ENCODE measurements at regions not wholly inside any gene's neighbourhood (a gene's known extent, or its start where the extent isn't known, plus 50 kb on each side); places are given as distances from the start of the nearest gene placed in this dataset.

DNA sequence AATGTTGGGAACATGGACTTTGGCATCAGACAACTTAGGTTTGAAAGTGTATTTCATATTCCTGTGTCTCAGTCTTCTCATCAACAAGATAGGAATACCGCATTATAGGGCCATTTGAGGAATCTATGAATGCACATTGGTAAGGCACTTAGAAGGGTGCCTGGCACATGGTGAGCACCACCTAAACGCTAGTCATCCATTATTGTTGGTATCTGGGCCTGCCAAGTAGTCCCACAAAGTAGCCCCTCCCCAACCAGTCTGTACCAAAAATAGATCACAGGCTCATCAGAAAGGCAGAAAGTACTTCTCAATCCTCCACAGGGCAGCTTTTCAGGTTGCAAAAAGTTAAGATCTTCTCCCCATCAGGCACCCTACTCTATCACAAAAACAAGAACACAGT, 162.3 kb upstream of the KLF3 start:
- intact Hi-C loops (cut with DNase I): no loop called here
- WGBS, 2 donors: 74 to 82% methylated on average over 2 of the region's 2 CpGs
- DNase-seq: no peak
- TF ChIP-seq, protein P1, sequence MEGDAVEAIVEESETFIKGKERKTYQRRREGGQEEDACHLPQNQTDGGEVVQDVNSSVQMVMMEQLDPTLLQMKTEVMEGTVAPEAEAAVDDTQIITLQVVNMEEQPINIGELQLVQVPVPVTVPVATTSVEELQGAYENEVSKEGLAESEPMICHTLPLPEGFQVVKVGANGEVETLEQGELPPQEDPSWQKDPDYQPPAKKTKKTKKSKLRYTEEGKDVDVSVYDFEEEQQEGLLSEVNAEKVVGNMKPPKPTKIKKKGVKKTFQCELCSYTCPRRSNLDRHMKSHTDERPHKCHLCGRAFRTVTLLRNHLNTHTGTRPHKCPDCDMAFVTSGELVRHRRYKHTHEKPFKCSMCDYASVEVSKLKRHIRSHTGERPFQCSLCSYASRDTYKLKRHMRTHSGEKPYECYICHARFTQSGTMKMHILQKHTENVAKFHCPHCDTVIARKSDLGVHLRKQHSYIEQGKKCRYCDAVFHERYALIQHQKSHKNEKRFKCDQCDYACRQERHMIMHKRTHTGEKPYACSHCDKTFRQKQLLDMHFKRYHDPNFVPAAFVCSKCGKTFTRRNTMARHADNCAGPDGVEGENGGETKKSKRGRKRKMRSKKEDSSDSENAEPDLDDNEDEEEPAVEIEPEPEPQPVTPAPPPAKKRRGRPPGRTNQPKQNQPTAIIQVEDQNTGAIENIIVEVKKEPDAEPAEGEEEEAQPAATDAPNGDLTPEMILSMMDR (IDR thresholded peaks at IDR 0.05): no peak
- no peak overlapping the region for H3K4me3 ChIP-seq
- H3K36me3 ChIP-seq: no peaks in the 10 kb centered on the region
- ATAC-seq: peak in 4 of 8 donors; percentile 42 to 85 (median 54)
- H3K4me1 ChIP-seq: peaks cover 0 to 17% (median 0%) of the 10 kb centered on the region in 9 donors
- H3K9me3 ChIP-seq: no peaks in the 10 kb centered on the region
- H3K27ac ChIP-seq: peak overlapping the region in 2 of 10 donors; percentile 20 to 37
- H3K27me3 ChIP-seq: no peaks in the 10 kb centered on the region

DNA sequence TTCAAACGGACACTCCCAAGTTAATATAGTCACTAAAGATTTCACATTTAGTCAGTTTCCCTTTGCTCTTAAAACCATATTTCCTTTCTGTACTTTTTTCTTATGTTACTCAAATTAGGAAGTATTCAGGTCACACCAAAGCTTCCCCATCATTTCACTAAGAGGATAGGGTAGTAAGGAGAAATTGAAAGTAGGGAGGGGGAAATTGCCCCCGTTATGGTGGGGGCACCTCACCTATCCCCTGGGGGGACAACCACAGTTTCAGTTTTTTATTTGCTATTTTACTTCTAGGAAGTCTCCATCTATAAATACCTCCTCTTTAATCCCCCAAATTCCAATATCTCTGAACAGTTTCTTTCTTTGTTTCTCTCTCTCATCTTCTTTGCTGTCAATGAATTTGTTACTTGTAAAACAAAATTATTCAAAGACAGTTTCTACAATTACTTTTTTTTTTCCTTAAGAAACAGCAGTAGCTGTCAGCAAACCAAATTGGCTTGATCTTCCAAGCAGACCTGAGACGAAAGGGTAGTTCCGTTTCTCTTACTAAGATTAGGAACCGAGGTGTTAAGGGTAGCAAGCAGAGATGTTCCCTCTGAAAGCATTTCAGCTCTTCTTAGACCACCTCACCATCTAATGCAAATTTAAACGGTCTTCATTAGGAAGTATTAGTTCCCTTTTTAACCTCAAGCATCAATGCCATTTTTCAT, 160.2 kb upstream of the KLF3 start:
- TF ChIP-seq, protein P1 (IDR thresholded peaks at IDR 0.05): no peak
- H3K9me3 ChIP-seq: no peaks in the 10 kb centered on the region
- no peak overlapping the region for H3K27ac ChIP-seq
- intact Hi-C loops (cut with DNase I): no loop called here
- H3K27me3 ChIP-seq: no peaks in the 10 kb centered on the region
- no peak overlapping the region for H3K4me3 ChIP-seq
- ATAC-seq: no peak
- no peaks in the 10 kb centered on the region for H3K36me3 ChIP-seq
- WGBS, 2 donors: 83 to 86% methylated on average over 6 of the region's 6 CpGs
- peaks cover 0 to 17% (median 0%) of the 10 kb centered on the region in 9 donors for H3K4me1 ChIP-seq
- DNase-seq: no peak

- DNase-seq: no peak
- Histone ChIP-seq H3K27me3 (no peaks in the 10 kb centered on the region), H3K4me1 (peaks cover 0 to 17% (median 0%) of the 10 kb centered on the region in 9 donors), H3K36me3 (no peaks in the 10 kb centered on the region), H3K4me3 (no peak overlapping the region), H3K9me3 (no peaks in the 10 kb centered on the region), H3K27ac (no peak overlapping the region)
- 96 to 100% methylated on average over 2 of the region's 2 CpGs for WGBS, 2 donors
- no peak for ATAC-seq
- intact Hi-C loops (cut with DNase I): no loop called here
- TF ChIP-seq, protein P1 (IDR thresholded peaks at IDR 0.05): no peak
These were observed 159.6 kb upstream of the KLF3 start for GRCh38 chr4:38504396-38504715.

- H3K4me1 ChIP-seq: no peaks in the 10 kb centered on the region
- H3K27me3 ChIP-seq: no peaks in the 10 kb centered on the region
- H3K4me3 ChIP-seq: no peak overlapping the region
- DNase-seq: no peak
- peak overlapping the region in 1 of 10 donors; percentile 69 for H3K27ac ChIP-seq
- H3K9me3 ChIP-seq: no peaks in the 10 kb centered on the region
- H3K36me3 ChIP-seq: no peaks in the 10 kb centered on the region
- ATAC-seq: no peak
- intact Hi-C loops (cut with DNase I): no loop called here
- TF ChIP-seq, protein P1 (IDR thresholded peaks at IDR 0.05): no peak
- 83 to 95% methylated on average over 5 of the region's 5 CpGs for WGBS, 2 donors
These were observed 154.4 kb upstream of the KLF3 start for GRCh38 chr4:38509551-38509950.

All from heart right ventricle (tissue), 16 donors.